ENCODE measurements at regions not wholly inside any gene's neighbourhood (a gene's known extent, or its start where the extent isn't known, plus 50 kb on each side); places are given as distances from the start of the nearest gene placed in this dataset.

DNA sequence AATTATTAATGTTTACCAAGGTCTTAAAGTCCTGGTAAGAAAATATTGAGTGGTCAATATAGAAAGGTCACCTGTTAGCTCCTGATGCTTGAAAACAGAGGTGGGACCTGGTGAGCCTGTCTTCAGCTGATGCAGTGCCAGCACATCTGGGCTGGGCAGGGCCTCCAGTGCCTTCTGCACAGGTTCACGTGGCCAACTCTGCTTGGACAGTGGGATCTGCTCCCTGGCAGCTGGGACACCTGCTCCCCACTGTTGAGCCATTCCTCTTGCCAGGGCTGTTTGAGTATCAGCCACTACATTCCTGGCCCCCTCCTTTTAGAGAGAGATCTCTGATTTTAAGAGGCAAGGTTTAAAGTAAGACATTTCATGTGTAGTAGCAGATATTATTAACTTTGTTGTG, 135.0 kb downstream of the TM9SF2 start:
- no peaks in the 10 kb centered on the region for H3K36me3 ChIP-seq (ENCODE audit: control insufficient read depth in 2 of 2, extremely low read depth in 1 of 2, insufficient read depth in 2 of 2, low read length in 2 of 2)
- H3K27me3 ChIP-seq (ENCODE audit: control insufficient read depth, extremely low read depth, insufficient read depth, low read length) = no peaks in the 10 kb centered on the region
- dilution Hi-C loops (cut with MboI; ENCODE audit: extremely low pct_ligation_motif_present, low sequenced_read_pairs) = no loop called here
- no peaks in the 10 kb centered on the region for H3K79me2 ChIP-seq (ENCODE audit: control insufficient read depth, insufficient read depth, low read length)
- H3K9me1 ChIP-seq (ENCODE audit: control insufficient read depth, extremely low read depth, insufficient read depth, low read length) = no peaks in the 10 kb centered on the region
- no peak for FAIRE-seq
- H3K4me2 ChIP-seq (ENCODE audit: control insufficient read depth, extremely low read depth, insufficient read depth, low read depth, low read length) = no peak overlapping the region
- H3K9me3 ChIP-seq (ENCODE audit: control insufficient read depth, low read depth, low read length) = no peaks in the 10 kb centered on the region
- TF ChIP-seq, protein P1, sequence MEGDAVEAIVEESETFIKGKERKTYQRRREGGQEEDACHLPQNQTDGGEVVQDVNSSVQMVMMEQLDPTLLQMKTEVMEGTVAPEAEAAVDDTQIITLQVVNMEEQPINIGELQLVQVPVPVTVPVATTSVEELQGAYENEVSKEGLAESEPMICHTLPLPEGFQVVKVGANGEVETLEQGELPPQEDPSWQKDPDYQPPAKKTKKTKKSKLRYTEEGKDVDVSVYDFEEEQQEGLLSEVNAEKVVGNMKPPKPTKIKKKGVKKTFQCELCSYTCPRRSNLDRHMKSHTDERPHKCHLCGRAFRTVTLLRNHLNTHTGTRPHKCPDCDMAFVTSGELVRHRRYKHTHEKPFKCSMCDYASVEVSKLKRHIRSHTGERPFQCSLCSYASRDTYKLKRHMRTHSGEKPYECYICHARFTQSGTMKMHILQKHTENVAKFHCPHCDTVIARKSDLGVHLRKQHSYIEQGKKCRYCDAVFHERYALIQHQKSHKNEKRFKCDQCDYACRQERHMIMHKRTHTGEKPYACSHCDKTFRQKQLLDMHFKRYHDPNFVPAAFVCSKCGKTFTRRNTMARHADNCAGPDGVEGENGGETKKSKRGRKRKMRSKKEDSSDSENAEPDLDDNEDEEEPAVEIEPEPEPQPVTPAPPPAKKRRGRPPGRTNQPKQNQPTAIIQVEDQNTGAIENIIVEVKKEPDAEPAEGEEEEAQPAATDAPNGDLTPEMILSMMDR (optimal IDR thresholded peaks at IDR 0.05 in 1 of 3, IDR thresholded peaks at IDR 0.05 in 1 of 3, conservative IDR thresholded peaks at IDR 0.05 in 1 of 3; ENCODE audit: extremely low read depth in 1 of 3, insufficient read depth in 2 of 3, low read length in 3 of 3) = no peak
- TF ChIP-seq EZH2 (IDR thresholded peaks at IDR 0.05; ENCODE audit: low read length) = no peak
- no peaks in the 10 kb centered on the region for H4K20me1 ChIP-seq (ENCODE audit: control insufficient read depth, extremely low read depth, insufficient read depth, low read length)
- H3K4me3 ChIP-seq (ENCODE audit: control insufficient read depth in 2 of 3, extremely low read depth in 1 of 3, insufficient read depth in 2 of 3, low read depth in 1 of 3, low read length in 3 of 3) = no peak overlapping the region
- DNase-seq (ENCODE audit: low read depth, low spot score) = no peak
- no peaks in the 10 kb centered on the region for H3K4me1 ChIP-seq (ENCODE audit: control insufficient read depth, extremely low read depth, insufficient read depth, low read length)
- no peak overlapping the region for H3K27ac ChIP-seq (ENCODE audit: control insufficient read depth, insufficient read depth, low read length)
- H2AFZ ChIP-seq (ENCODE audit: control insufficient read depth, low read length) = no peak overlapping the region
- H3K9ac ChIP-seq (ENCODE audit: control insufficient read depth, extremely low read depth, insufficient read depth, low read length) = no peak overlapping the region

DNA sequence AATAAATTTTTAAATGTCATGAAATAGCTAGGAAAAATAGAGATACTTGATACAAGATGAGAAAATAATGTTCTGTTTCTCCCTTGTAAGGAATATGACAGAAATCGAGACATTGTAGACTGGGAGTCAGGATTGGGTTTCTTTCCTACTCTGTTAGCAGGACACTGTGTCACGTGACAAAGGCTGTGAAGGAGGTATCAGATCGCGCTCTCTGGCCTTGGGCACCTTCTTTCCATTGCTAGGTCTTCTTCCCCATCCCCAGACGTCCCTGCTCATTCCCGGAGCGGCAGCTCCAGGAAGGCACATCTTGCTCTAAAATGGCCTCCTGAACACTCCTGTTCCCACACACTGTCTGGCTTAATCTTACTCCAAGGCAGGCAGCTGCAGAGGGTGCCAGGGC, 133.4 kb downstream of the TM9SF2 start:
- FAIRE-seq = no peak
- no peak overlapping the region for H3K9ac ChIP-seq (ENCODE audit: control insufficient read depth, extremely low read depth, insufficient read depth, low read length)
- H3K4me1 ChIP-seq (ENCODE audit: control insufficient read depth, extremely low read depth, insufficient read depth, low read length) = no peaks in the 10 kb centered on the region

More for the DNA sequence above, 133.4 kb downstream of the TM9SF2 start:
- H3K27me3 ChIP-seq (ENCODE audit: control insufficient read depth, extremely low read depth, insufficient read depth, low read length) = no peaks in the 10 kb centered on the region
- TF ChIP-seq, protein P1 (optimal IDR thresholded peaks at IDR 0.05 in 1 of 3, IDR thresholded peaks at IDR 0.05 in 1 of 3, conservative IDR thresholded peaks at IDR 0.05 in 1 of 3; ENCODE audit: extremely low read depth in 1 of 3, insufficient read depth in 2 of 3, low read length in 3 of 3) = no peak
- no peak for TF ChIP-seq EZH2 (IDR thresholded peaks at IDR 0.05; ENCODE audit: low read length)
- H3K4me2 ChIP-seq (ENCODE audit: control insufficient read depth, extremely low read depth, insufficient read depth, low read depth, low read length) = no peak overlapping the region
- no peaks in the 10 kb centered on the region for H3K36me3 ChIP-seq (ENCODE audit: control insufficient read depth in 2 of 2, extremely low read depth in 1 of 2, insufficient read depth in 2 of 2, low read length in 2 of 2)
- H3K27ac ChIP-seq (ENCODE audit: control insufficient read depth, insufficient read depth, low read length) = no peak overlapping the region
- dilution Hi-C loops (cut with MboI; ENCODE audit: extremely low pct_ligation_motif_present, low sequenced_read_pairs) = no loop called here
- H3K4me3 ChIP-seq (ENCODE audit: control insufficient read depth in 2 of 3, extremely low read depth in 1 of 3, insufficient read depth in 2 of 3, low read depth in 1 of 3, low read length in 3 of 3) = no peak overlapping the region
- H3K9me1 ChIP-seq (ENCODE audit: control insufficient read depth, extremely low read depth, insufficient read depth, low read length) = no peaks in the 10 kb centered on the region
- DNase-seq (ENCODE audit: low read depth, low spot score) = no peak
- H2AFZ ChIP-seq (ENCODE audit: control insufficient read depth, low read length) = no peak overlapping the region
- H3K9me3 ChIP-seq (ENCODE audit: control insufficient read depth, low read depth, low read length) = no peaks in the 10 kb centered on the region
- H4K20me1 ChIP-seq (ENCODE audit: control insufficient read depth, extremely low read depth, insufficient read depth, low read length) = no peaks in the 10 kb centered on the region
- no peaks in the 10 kb centered on the region for H3K79me2 ChIP-seq (ENCODE audit: control insufficient read depth, insufficient read depth, low read length)
